Body of pancreas (tissue), 4 donors: ENCODE measurements at regions not wholly inside any gene's neighbourhood (a gene's known extent, or its start where the extent isn't known, plus 50 kb on each side); places are given as distances from the start of the nearest gene placed in this dataset.

Experiments used
- CTCF ChIP-seq, 7 experiments: fragments of 450-650 bp in 4 of 7; fragments of 200-600 bp in 3 of 7; sonication (generic) in 3 of 7; IDR thresholded peaks; one replicate each; pipeline ENCODE4 v1.5.1; 2016 to 2019; ENCODE audit warnings: antibody characterized with exemption in 7 of 7
- POLR2A ChIP-seq, 3 donors: fragments of 450-650 bp; IDR thresholded peaks; one replicate each; pipeline ENCODE4 v1.6.1; 2016; ENCODE audit warnings: antibody characterized with exemption in 3 of 3, mild to moderate bottlenecking in 2 of 3

- TF ChIP-seq CTCF (IDR thresholded peaks at IDR 0.05): no peak
- no peak for TF ChIP-seq POLR2A (IDR thresholded peaks at IDR 0.05)
Observed at GRCh38 chrY:19148783-19149182, 375.2 kb upstream of the HSFY2 start.
